HG03045 (cell line): ENCODE measurements at regions not wholly inside any gene's neighbourhood (a gene's known extent, or its start where the extent isn't known, plus 50 kb on each side); places are given as distances from the start of the nearest gene placed in this dataset.
"Not testable (repeated sequence)": the region's sequence is repeated elsewhere in the genome, so short reads cannot be mapped to it uniquely, and the experiment has no call there.

Experiments
- ATAC-seq: cut with Tn5 transposase; IDR thresholded peaks from one replicate; pipeline ENCODE4 v1.9.1; 2021; ENCODE audit warnings: mild to moderate bottlenecking, moderate library complexity; ENCODE audit not compliant: unreplicated experiment

DNA sequence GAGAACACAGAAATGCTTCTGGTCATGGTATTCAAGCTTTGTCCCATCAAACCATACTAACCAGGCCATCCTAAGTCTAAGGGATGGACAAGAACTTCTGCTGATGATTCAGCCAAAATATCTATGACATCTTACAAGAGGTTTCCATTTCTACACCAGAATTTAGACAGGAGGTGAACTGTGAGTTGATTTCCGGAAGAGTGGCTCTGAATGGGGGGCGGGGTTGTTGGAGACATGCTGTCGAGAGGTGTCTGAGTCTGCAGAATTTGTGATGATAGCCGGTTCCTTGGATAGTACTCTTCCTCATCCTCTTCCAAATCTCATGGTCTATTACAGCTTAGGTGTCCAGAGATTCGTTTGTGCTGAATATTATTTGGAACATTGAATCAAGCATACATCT is 408.7 kb upstream of the TCF4 start:
- ATAC-seq, result no peak

DNA sequence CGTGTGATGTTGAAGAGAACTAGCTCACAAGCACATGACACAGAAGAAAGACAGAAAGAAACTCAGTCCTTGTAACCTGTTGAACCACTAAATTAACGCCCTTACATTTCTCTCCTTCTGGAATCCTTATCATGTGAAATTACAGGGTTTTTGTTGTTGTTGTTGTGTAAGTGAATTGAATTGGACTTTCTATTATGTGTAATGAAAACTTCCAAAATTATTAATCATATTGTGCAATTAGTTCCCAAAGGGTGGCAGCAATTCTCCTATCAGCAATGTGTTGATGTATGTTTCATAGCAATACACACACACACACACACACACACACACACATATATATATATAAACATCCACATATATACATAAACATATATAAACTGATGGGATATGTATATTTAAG is 402.2 kb upstream of the TCF4 start:
- no peak for ATAC-seq

DNA sequence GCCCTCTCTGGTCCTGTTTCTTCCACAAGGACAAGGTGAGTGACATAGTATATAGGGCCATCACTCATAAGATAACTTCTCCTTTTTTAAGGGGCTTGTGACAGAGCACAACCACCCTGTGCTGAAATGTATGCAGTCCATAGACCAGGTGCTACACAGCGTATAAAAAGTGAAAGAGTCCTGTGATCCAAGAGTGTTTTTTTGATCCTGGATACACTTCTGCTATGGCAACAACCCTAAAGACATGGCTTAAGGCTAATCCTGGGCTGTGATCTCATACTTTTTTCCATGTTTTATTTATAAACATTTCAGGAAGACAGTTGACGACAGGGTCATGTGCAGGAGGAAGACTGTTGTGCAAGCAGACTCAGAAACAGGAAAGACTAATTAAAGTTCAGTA is 400.5 kb upstream of the TCF4 start:
- ATAC-seq, result no peak

DNA sequence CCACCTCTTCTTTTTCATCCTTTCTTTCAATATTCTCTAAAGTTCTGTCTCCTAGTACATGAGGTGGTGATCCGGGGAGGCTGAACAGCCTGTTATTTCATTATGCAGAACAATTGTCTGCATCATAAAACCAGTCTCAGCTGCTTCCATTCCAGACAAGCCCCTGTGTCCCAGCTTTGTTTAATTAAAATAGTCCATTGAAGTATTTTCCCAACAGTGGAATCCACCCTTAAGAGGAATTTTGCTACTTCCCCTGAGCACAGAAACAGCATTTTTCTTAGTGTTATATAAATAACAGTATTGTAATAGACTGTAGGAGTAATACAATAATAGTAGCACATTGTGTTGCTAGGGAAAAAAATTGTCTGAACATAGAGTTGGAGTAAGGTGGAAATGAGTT is 395.4 kb upstream of the TCF4 start:
- no peak for ATAC-seq

DNA sequence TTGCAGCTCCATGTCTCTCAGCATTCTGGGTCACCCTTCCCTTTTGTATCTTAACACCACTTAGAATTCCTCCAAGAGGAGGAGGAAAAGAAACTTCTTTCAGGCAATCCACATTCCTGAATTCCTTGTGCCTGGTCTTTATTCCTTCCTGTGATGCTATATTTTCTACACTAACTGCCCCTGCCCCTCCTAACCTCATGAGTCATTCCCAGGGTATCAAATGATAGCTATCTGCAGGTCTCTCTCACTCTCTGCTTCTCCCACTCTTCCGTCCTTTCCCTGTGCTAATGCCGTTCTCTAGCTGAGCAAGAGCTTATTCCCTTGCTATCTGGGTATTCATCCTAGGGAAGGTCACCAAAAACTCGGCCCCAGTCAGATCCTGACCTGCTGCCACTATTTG is 395.0 kb upstream of the TCF4 start:
- ATAC-seq, result no peak

DNA sequence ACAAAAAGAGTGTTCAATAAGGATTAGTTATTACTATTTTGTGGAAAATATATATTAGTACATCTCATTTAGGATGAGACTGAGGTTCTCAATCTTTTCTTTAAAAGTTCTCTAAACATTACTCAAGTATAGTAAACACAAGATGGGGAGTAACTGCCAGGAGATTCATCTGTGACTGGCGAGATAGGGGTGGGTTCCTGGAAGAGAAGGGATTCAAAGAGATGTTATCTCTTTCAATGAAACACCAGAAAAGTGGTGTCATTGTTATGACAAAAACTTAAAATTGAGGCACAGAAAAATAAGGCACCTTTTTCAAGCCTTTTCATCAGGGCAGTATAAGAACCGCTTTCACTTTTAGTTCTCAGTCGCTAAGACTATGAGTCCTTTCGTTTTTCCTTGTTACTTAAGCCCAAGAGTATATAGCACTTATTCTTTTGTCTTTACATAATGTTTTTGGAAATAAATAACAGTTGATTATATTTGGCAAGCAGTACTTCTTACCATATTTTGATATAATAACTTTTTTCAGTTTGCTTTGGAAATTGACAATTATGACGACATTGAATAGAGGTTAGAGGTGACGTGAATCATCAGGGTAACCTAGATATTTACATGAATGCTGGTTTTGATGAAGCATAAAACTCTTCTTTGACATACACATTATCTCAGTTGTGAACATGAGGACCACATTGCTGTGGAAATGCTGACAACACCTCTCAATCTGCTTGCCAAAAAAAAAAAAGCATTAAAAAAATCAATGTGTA is 393.9 kb upstream of the TCF4 start:
- no peak for ATAC-seq

DNA sequence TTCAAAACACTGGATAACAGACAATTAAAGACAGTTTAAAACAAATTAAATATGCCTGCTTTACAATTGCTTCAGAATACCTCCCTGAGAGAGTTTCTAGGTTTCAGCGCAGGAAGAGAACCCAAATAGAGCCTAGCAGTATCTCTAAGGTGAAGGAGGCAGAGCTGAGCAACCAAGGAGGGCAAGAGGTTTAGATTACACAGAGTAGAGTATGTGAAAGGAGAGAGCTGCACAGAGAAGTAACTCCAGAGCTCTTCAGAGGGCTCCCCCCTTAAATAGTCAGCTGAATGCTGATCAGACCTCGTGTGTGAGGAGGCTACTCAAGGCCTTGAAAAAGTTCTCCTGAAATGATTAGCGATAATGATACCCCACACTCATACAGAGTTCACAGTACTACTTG is 386.5 kb upstream of the TCF4 start:
- ATAC-seq, result no peak

DNA sequence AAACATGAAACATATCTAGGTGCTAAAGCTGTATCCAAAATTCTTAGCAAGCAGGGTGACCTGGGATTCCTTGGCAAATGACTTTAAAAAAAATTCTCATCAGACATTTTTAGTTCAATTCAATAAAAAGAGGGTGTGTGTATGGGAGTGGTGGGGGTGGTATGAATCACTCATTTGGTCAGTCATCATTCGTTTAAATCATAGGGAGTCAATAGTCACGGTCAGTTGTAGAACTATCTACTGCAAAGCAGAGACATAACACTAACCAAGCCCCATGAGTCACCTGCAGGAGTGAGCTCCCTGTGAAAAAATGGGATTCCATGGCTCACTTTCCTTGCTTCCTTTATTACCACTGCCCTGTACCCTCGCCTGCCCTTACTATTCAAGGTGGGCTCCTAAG is 380.6 kb upstream of the TCF4 start:
- ATAC-seq, result no peak

DNA sequence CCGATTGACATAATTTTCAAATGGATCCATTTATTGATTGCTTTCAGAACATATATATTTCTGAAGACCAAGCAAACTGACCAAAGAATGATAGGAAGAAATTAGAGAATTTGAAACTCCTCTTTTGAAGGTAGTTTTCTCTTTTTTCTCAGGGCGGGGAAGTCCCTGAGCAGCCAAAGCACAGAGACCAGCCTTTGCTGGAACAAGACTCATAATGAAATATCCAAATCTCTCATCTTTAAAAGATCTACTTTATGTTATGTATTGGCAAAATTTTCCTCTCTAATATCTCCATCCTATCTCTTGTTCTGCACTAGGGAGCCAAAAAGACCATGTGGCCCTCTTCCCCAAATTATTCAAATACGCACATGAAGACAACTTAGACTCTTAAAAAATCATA is 379.0 kb upstream of the TCF4 start:
- no peak for ATAC-seq

DNA sequence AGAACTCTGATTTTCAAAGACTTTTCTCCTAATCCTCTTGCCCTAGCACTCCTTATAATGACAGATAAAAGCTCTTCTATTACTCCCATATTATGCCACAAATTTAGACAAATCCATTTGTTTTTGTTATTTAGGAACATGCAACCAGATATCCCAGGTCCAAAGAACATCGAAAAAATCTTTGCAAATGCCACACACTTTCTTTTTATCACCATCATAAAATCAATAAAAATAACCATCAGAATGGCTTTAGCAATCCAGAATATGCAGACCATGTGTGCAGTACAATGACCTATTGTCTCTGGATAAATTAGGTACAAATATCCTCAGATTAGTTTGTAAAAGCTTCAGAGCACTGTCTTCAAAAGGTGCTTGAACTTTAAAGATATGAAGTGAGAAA is 376.2 kb upstream of the TCF4 start:
- no peak for ATAC-seq

DNA sequence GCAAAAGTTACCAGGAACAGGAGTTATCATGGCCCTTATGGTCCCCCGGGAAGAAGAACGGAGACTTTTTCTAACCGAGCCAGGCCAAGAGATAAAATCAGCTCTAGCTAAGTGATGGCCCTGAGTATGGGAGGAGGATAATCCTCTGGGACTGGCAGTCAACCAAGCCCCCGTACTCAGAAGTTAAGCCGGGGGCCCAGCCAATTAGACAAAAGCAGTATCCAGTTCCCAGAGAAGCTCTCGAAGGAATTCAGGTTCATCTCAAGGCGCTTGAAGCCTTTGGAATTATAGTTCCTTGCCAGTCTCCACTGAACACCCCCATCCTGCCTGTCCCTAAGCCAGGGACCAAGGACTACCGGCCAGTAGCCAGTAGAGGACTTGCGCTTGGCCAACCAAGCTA is 365.3 kb upstream of the TCF4 start:
- ATAC-seq, result no peak

DNA sequence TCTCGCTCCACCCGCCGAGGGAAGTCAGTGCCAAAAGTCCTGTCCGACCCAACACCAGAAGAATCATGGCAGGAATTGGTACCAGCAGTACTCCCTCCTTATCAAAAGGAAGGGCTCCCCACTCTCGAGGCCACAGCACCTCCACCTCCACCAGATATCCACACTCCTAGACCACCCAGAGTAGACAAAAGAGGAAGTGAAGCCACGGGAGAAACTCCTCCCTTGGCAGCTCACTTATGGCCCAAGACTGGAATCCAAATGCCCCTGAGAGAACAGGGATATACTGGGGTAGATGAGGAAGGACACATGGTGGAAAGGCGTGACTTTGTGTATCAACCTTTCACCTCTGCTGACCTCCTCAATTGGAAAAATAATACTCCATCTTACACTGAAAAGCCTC is 363.7 kb upstream of the TCF4 start:
- not testable (repeated sequence) for ATAC-seq

DNA sequence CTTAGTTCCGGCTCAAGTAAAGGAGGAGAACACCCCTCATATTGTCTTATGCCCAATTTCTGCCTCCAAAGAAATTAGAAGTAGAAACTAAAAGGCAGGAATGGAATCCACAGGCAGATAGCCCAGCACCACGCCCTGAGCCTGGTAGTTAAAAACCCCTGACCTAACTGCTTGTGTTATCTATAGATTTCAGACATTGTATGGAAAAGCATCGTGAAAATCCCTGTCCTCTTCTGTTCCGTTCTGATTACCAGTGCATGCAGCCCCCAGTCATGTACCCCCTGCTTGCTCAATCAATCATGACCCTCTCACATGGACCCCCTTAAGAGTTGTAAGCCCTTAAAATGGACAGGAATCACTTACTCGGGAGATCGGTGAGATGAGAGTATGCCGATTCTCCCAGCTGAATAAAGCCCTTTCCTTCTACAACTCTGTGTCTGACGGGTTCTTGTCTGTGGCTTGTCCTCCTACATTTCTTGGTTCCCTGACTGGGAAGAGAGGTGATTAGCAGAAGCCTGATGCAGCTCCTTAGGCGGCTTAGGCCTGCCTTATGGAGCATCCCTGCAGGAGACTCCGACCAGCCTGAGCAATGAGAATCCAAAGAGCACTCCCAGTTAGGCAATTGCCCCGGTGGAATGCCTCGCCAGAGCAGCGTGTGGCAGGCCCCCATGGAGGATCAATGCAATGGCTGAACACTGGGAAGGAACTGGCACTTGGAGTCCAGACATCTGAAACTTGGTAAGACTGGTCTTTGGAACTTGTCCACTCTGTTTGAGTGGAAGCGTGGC is 362.6 kb upstream of the TCF4 start:
- ATAC-seq, result no peak

DNA sequence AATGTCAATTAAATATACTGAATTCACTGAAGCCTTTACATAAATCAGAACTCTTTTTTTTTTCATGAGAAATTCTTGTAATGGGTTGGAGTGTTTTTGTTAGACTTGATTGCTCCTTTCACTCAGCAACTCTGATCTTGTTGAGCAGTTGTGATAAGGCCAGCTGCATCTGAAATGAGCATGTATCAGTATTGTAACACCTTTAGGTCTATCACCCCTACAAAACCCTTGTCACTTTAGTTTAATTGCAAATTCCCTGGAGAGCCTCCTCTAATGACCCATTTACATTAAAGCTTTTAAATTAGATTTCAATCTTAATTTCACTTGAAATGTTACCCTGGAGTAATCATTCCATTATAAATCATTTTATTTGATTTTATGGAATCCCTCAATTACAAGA is 346.8 kb upstream of the TCF4 start:
- ATAC-seq, result no peak

DNA sequence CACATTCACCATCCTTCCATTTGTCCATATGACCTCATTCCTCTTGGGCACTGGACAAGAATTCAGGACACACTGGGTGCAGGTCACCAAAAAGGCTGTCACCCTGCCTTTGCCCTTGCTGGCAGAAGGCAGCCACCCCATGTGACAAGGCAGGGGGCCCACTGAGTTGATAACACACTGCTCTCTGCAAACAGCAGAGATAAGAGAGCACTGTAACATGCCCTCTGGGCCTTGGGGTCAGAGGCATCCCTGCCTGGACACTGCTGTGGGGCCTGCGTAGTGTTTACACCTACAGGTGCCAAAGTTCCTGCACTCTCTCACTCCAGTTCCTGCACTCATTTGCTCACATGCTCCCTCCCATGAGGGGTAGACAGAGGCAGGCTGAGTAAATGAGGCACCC is 344.7 kb upstream of the TCF4 start:
- no peak for ATAC-seq

DNA sequence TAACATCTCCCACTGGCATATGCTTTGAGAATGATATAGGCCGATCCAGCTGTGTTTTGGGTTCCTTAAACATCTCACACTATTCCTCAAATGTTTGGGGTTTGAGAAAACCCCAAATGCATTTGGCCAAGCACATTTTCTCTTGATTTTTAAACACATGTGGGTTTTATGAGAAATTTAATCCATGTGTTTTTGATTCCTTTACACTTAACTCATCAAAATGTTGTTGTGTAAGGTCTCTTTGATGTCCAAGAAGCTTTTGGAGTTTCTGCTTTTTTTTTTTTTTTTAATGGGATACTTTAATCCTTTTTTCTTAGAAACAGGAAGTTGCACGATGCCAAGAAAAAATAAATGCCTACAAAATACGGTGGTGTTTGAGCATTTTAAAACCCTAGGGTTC is 339.8 kb upstream of the TCF4 start:
- ATAC-seq, result no peak

DNA sequence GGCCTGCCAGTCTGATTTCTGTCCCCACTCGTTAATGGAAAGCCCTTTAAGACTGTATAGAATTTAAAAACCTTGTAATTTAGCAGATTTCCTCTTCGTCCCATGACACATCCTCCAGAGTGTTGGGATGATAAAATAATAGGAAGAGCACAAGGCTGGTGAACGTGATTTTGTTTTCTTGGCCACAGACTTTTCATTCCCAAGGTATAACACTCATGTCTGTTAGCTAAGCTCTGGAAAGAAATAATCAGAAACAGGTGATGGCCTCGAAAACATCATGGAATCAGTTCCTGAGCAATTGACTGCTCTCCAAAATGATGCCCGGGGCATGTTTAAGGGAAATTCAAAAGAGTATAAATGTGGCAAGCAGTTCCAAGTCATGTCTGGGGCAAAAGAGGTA is 337.8 kb upstream of the TCF4 start:
- ATAC-seq, result no peak

DNA sequence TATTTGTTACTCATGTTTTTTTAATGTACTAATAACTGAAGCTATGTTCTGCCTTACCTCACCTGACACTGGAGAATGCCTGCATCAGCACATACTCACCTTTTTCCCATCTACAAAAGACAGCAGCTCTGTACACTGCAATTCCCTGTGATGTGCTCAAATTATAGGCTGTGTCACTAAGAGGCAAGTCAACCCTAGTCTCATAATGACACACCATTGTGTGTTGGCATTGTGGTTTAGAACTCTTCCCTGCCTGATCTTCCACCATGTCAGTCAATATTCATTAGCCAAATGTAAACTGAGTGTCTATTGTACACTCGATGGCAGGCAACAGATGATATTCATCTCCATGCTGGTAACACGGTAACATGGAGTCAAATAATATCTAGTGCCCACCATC is 332.1 kb upstream of the TCF4 start:
- ATAC-seq, result no peak

DNA sequence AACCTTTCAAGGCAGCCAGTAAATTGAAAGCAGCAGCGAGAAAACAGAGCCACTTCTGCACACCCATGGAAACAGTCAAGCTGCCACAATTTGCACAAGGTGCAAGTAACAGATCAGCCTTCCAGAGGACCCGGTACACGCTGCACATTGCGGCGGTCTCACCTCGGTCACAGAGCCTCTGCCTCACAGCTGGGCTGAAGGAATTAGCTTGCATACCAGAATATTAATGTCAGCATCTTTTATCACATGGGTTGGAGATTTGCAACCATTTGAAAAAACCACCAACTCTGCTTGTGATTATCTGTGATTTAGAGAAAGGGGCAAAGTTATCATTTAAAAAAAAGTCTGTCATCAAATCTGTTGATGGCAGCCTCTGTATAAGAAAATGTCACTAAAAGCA is 330.5 kb upstream of the TCF4 start:
- no peak for ATAC-seq

DNA sequence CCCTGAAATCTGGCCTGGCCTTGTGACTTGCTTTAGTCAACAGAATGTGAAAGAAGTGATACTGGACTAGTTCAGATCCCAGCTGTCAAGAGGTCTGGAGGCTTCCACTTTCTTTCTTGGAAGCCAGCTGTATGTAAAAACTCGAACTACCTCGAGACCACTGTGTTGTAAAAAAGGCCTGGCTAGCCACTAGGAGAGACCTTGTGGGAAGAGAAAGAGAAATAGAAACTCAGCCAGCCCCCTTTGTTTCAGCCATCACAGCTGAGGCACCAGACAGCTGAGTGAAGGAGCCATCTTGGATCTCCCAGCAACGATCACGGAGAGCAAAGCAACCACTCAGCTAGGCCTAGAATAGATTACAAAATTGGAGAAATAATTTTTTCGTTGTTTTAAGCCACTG is 324.9 kb upstream of the TCF4 start:
- no peak for ATAC-seq

DNA sequence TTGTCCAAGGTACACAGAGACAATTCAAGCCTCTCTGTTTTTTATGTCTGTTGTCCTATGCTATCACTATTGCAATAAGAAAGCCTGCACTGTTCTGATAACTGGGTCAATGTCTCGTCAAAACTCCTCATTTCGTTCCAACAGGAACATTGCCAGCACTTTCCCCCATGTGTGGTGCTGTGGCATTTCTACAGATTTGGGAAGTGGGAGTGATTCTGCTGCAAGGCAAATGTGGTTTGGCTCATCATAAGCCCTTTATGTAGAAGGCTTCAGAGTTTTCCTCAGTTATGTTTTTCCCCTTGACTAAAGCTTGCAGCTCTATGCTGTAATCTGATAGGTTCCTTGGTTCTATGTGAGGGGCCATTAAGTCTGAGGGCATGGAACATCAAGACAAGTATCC is 324.1 kb upstream of the TCF4 start:
- no peak for ATAC-seq

DNA sequence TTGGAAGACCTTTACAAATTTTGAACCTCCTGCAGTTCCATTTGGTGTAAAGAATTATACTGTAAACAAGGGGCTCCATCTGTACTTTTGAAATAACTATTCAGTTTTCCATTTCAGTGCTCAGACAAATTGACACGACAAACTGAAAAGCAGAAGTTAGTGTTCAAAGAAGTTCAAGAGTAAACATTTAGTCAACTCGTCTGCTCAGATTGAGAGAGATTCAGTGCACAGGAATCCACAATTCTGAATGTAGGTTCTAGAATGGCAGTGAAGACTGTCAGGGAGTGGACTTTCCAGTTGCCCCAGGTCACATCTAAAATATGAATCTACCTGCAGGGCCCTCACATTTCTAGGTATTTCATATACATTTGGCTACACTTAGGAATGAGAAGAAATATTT is 322.3 kb upstream of the TCF4 start:
- no peak for ATAC-seq

DNA sequence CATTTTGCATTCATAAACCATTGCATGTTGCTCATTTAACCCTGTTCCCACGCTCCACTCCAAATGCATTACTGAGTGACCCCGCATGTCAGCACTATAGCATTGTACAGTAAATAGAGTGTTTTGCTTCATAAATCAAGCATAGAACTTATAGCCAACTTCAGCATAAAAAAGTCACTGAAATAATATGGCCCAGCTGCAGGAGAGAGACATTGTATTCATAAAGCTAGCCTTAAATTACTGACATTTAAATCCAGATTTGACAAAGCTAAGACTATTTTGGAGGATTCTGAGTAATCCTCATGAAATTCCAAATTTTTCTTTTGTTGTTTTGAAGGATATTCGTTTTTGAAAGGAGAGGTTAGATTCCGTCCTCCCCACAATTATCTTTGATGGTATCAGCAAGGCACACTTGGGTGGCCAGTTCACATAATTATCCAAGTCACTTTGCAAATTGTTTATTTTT is 320.9 kb upstream of the TCF4 start:
- no peak for ATAC-seq
